ENCODE measurements at regions not wholly inside any gene's neighbourhood (a gene's known extent, or its start where the extent isn't known, plus 50 kb on each side); places are given as distances from the start of the nearest gene placed in this dataset.

DNA sequence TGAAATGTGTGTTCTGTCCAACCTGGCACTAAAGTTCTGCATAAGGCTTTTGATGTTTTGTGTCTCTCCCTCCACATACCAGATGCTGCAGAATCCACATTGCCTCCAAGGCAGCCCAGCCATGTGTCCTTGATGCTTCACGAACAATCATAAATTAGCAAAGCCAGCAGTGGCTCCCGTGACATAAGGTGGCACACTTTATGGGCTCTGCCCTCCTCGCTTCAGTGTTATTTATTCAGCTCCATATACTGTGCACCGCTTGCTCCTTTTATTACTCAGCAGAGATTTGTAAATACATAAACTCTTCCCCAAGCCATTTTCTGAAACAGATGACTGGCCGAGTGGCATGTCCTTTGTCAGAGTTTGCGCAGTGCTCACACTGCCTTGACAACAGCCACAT, 112.8 kb upstream of the SLC35F3 start:
- Histone ChIP-seq H3K4me2 (no peak overlapping the region), H3F3A (replicated peaks; ENCODE audit: low read depth) (no peaks in the 10 kb centered on the region), H3K27ac (ENCODE audit: low read depth) (no peak overlapping the region), H3K4me1 (ENCODE audit: insufficient read depth) (no peaks in the 10 kb centered on the region), H4K20me1 (replicated peaks; ENCODE audit: insufficient read depth) (no peaks in the 10 kb centered on the region), H3K4me3 (no peak overlapping the region), H2AFZ (no peak overlapping the region), H3K9me2 (ENCODE audit: insufficient read depth) (0 out of 2 replicates have a peak, but pooled peaks cover 6% of the 10 kb centered on the region), H3K36me3 (ENCODE audit: insufficient read depth) (no peaks in the 10 kb centered on the region), H3K79me2 (replicated peaks; ENCODE audit: insufficient read depth) (no peaks in the 10 kb centered on the region), H3K27me3 (ENCODE audit: insufficient read depth) (no peaks in the 10 kb centered on the region)
- Mint-ChIP-seq H3K4me1 (0 out of 3 replicates have a peak, but pooled peaks cover 4% of the 10 kb centered on the region), H3K27ac (no peak overlapping the region), H3K27me3 (ENCODE audit: insufficient read depth, low read depth, poor library complexity) (peaks cover 2% of the 10 kb centered on the region), H3K36me3 (ENCODE audit: low read depth) (peaks cover 4% of the 10 kb centered on the region; the same call in 1 of the 3 replicates), H3K9me3 (peaks cover 19% of the 10 kb centered on the region; the same call in 2 of the 3 replicates), H3K4me3 (no peak overlapping the region)
- TF ChIP-seq, protein P1, sequence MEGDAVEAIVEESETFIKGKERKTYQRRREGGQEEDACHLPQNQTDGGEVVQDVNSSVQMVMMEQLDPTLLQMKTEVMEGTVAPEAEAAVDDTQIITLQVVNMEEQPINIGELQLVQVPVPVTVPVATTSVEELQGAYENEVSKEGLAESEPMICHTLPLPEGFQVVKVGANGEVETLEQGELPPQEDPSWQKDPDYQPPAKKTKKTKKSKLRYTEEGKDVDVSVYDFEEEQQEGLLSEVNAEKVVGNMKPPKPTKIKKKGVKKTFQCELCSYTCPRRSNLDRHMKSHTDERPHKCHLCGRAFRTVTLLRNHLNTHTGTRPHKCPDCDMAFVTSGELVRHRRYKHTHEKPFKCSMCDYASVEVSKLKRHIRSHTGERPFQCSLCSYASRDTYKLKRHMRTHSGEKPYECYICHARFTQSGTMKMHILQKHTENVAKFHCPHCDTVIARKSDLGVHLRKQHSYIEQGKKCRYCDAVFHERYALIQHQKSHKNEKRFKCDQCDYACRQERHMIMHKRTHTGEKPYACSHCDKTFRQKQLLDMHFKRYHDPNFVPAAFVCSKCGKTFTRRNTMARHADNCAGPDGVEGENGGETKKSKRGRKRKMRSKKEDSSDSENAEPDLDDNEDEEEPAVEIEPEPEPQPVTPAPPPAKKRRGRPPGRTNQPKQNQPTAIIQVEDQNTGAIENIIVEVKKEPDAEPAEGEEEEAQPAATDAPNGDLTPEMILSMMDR (conservative IDR thresholded peaks at IDR 0.05; ENCODE audit: low read depth in 2 of 2) = no peak
- TF ChIP-seq ZNF114 (CRISPR knock-in tag; IDR thresholded peaks at IDR 0.05) (no peak), ZNF331 (CRISPR knock-in tag; IDR thresholded peaks at IDR 0.05; ENCODE audit: low read depth) (no peak), EZH2 (IDR thresholded peaks at IDR 0.05; ENCODE audit: low read depth, unreplicated experiment) (no peak), EZH2phosphoT487 (IDR thresholded peaks at IDR 0.05; ENCODE audit: unreplicated experiment) (no peak), JUNB (IDR thresholded peaks at IDR 0.05; ENCODE audit: unreplicated experiment) (no peak), NANOG (IDR thresholded peaks at IDR 0.05; ENCODE audit: borderline replicate concordance) (no peak), STAT1 (IDR thresholded peaks at IDR 0.05; ENCODE audit: unreplicated experiment) (no peak), POLR2AphosphoS5 (IDR thresholded peaks at IDR 0.05; ENCODE audit: low read depth) (no peak), CREB1 (CRISPR knock-in tag; IDR thresholded peaks at IDR 0.05; ENCODE audit: low read depth) (no peak)
- TF ChIP-seq, protein P2, sequence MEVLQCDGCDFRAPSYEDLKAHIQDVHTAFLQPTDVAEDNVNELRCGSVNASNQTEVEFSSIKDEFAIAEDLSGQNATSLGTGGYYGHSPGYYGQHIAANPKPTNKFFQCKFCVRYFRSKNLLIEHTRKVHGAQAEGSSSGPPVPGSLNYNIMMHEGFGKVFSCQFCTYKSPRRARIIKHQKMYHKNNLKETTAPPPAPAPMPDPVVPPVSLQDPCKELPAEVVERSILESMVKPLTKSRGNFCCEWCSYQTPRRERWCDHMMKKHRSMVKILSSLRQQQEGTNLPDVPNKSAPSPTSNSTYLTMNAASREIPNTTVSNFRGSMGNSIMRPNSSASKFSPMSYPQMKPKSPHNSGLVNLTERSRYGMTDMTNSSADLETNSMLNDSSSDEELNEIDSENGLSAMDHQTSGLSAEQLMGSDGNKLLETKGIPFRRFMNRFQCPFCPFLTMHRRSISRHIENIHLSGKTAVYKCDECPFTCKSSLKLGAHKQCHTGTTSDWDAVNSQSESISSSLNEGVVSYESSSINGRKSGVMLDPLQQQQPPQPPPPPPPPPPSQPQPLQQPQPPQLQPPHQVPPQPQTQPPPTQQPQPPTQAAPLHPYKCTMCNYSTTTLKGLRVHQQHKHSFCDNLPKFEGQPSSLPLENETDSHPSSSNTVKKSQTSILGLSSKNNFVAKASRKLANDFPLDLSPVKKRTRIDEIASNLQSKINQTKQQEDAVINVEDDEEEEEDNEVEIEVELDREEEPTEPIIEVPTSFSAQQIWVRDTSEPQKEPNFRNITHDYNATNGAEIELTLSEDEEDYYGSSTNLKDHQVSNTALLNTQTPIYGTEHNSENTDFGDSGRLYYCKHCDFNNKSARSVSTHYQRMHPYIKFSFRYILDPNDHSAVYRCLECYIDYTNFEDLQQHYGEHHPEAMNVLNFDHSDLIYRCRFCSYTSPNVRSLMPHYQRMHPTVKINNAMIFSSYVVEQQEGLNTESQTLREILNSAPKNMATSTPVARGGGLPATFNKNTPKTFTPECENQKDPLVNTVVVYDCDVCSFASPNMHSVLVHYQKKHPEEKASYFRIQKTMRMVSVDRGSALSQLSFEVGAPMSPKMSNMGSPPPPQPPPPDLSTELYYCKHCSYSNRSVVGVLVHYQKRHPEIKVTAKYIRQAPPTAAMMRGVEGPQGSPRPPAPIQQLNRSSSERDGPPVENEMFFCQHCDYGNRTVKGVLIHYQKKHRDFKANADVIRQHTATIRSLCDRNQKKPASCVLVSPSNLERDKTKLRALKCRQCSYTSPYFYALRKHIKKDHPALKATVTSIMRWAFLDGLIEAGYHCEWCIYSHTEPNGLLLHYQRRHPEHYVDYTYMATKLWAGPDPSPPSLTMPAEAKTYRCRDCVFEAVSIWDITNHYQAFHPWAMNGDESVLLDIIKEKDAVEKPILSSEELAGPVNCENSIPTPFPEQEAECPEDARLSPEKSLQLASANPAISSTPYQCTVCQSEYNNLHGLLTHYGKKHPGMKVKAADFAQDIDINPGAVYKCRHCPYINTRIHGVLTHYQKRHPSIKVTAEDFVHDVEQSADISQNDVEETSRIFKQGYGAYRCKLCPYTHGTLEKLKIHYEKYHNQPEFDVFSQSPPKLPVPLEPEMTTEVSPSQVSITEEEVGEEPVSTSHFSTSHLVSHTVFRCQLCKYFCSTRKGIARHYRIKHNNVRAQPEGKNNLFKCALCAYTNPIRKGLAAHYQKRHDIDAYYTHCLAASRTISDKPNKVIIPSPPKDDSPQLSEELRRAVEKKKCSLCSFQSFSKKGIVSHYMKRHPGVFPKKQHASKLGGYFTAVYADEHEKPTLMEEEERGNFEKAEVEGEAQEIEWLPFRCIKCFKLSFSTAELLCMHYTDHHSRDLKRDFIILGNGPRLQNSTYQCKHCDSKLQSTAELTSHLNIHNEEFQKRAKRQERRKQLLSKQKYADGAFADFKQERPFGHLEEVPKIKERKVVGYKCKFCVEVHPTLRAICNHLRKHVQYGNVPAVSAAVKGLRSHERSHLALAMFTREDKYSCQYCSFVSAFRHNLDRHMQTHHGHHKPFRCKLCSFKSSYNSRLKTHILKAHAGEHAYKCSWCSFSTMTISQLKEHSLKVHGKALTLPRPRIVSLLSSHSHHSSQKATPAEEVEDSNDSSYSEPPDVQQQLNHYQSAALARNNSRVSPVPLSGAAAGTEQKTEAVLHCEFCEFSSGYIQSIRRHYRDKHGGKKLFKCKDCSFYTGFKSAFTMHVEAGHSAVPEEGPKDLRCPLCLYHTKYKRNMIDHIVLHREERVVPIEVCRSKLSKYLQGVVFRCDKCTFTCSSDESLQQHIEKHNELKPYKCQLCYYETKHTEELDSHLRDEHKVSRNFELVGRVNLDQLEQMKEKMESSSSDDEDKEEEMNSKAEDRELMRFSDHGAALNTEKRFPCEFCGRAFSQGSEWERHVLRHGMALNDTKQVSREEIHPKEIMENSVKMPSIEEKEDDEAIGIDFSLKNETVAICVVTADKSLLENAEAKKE (CRISPR knock-in tag; IDR thresholded peaks at IDR 0.05) = no peak
- TF ChIP-seq, protein P3, sequence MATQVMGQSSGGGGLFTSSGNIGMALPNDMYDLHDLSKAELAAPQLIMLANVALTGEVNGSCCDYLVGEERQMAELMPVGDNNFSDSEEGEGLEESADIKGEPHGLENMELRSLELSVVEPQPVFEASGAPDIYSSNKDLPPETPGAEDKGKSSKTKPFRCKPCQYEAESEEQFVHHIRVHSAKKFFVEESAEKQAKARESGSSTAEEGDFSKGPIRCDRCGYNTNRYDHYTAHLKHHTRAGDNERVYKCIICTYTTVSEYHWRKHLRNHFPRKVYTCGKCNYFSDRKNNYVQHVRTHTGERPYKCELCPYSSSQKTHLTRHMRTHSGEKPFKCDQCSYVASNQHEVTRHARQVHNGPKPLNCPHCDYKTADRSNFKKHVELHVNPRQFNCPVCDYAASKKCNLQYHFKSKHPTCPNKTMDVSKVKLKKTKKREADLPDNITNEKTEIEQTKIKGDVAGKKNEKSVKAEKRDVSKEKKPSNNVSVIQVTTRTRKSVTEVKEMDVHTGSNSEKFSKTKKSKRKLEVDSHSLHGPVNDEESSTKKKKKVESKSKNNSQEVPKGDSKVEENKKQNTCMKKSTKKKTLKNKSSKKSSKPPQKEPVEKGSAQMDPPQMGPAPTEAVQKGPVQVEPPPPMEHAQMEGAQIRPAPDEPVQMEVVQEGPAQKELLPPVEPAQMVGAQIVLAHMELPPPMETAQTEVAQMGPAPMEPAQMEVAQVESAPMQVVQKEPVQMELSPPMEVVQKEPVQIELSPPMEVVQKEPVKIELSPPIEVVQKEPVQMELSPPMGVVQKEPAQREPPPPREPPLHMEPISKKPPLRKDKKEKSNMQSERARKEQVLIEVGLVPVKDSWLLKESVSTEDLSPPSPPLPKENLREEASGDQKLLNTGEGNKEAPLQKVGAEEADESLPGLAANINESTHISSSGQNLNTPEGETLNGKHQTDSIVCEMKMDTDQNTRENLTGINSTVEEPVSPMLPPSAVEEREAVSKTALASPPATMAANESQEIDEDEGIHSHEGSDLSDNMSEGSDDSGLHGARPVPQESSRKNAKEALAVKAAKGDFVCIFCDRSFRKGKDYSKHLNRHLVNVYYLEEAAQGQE (IDR thresholded peaks at IDR 0.05; ENCODE audit: unreplicated experiment) = no peak
- TF ChIP-seq, protein P4, sequence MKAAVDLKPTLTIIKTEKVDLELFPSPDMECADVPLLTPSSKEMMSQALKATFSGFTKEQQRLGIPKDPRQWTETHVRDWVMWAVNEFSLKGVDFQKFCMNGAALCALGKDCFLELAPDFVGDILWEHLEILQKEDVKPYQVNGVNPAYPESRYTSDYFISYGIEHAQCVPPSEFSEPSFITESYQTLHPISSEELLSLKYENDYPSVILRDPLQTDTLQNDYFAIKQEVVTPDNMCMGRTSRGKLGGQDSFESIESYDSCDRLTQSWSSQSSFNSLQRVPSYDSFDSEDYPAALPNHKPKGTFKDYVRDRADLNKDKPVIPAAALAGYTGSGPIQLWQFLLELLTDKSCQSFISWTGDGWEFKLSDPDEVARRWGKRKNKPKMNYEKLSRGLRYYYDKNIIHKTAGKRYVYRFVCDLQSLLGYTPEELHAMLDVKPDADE (IDR thresholded peaks at IDR 0.05) = no peak
- peak; percentile 12 for DNase-seq (ENCODE audit: low spot score)
- ATAC-seq = no peak

Measured in GM23338 (cell line).